ENCODE measurements at regions not wholly inside any gene's neighbourhood (a gene's known extent, or its start where the extent isn't known, plus 50 kb on each side); places are given as distances from the start of the nearest gene placed in this dataset.
"Not testable (repeated sequence)": the region's sequence is repeated elsewhere in the genome, so short reads cannot be mapped to it uniquely, and the experiment has no call there.

DNA sequence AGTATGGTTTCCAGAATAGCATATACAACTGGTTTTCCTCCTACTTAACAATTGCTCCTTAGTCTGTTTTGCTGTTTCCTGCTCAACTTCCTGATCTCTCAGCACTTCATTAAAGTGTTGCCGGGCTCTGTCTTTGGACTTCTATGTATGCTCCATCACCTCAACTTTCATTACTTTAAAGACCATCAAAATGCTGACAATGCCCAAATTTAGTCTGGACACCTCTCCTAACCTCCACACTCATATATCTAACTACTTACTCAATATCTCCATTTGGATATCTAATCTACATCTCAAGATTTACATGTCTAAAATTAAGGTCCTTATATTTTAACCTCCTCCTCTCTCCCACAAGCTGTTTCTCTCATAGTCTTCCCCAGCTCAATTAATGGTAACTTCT is 54.4 kb upstream of the LGR5 start:
- no peak for FAIRE-seq
- DNase-seq (ENCODE audit: low spot score): no peak

DNA sequence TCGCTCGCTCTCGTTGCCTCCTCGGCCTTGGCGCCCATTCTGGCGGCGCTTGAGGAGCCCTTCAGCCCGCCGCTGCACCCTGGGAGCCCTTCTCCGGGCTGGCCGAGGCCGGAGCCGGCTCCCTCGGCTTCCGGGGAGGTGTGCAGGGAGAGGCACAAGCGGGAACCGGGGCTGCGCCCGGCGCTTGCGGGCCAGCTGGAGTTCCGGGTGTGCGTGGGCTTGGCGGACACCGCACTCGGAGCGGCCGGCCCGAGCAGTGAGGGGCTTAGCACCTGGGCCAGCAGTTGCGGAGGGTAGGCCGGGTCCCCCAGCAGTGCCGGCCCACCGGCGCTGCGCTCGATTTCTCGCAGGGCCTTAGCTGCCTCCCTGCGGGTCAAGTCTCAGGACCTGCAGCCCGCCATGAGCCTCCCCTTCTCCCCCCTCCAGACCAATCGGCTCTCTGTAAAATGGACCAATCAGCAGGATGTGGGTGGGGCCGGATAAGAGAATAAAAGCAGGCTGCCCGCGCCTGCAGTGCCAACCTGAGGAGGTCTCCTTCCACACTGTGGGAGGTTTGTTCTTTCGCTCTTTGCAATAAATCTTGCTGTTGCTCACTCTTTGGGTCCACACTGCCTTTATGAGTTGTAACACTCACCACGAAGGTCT is 62.8 kb upstream of the LGR5 start:
- DNase-seq (ENCODE audit: low spot score); FAIRE-seq: not testable (repeated sequence)

DNA sequence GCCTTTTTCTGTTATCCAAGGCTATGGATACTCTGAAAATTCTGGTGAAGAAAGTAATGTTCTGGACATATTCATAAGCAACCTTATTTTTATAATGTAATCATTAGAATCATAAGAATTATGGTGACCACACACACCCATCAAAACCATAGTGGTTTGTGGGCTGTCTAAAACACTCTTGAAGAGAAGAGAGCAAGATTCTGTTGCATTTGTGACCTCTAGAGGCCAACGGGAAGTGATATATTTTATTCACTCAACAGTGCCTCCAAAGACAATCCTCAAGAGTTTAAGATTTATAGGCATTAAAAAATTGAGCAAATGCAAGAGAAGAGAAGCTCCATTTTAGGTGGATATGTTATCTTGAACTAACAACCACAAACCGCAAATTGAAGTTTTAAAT is 68.5 kb upstream of the LGR5 start:
- FAIRE-seq (no peak), DNase-seq (ENCODE audit: low spot score) (no peak)

DNA sequence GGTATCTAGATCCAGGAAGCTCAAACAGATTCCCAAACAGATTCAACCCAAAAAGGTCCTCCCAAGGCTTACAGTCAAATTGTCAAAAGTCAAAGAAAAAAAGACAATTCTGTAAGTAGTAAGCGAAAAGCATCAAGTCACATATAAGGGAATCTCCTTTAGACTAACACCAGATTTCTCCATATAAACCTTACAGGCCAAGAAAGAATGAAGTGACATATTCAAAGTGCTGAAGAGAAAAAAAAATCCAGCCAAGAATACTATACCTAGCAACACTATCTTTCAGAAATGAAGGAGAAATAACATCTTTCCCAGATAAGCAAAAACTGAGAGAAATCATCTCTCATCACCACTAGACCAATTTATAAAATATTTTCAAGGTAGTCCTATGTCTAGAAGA is 79.6 kb upstream of the LGR5 start:
- FAIRE-seq: no peak
- DNase-seq (ENCODE audit: low spot score): no peak

- DNase-seq (ENCODE audit: low spot score) (no peak), FAIRE-seq (no peak)
Measured at GRCh38 chr12:71356569-71356968, 83.0 kb upstream of the LGR5 start.

GRCh38 chr12:71354871-71355270 is 84.7 kb upstream of the LGR5 start:
- DNase-seq (ENCODE audit: low spot score) (no peak), FAIRE-seq (no peak)

DNA sequence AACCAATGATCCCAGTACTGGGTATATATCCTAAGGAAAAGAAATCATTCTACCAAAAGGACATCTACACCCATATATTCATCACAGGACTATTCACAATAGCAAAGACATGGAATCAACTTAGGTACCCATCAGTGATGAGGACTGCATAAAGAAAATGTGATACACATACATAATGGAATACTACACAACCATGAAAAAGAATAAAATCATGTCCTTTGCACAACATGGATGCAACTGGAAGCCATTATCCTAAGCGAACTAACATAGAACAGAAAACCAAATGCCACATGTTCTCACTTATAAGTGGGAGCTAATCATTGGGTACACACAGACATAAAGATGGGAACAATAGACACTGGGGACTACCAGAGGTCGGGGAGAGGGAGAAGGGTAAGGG is 86.0 kb upstream of the LGR5 start:
- DNase-seq (ENCODE audit: low spot score) (no peak), FAIRE-seq (no peak)

GRCh38 chr12:71349950-71350349 is 89.6 kb upstream of the LGR5 start:
- FAIRE-seq: no peak
- DNase-seq (ENCODE audit: low spot score): no peak

- no peak for FAIRE-seq
- no peak for DNase-seq (ENCODE audit: low spot score)
Measured at GRCh38 chr12:71338933-71339332, 100.7 kb upstream of the LGR5 start.

DNA sequence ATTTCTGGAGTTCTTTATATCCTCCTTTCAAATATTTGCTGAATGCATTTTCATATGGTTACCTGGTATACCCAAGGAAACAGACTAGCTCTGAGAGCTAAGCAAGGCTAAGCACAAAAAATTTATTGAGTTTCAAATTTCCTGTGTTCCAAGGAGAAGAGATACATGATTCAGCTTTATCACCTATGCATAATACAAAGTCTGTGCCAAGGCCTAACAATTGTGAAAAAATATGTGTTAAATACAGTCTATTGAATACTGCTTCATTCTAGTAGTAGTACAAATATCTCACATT is 103.7 kb upstream of the LGR5 start:
- FAIRE-seq (no peak), DNase-seq (ENCODE audit: low spot score) (no peak)

DNA sequence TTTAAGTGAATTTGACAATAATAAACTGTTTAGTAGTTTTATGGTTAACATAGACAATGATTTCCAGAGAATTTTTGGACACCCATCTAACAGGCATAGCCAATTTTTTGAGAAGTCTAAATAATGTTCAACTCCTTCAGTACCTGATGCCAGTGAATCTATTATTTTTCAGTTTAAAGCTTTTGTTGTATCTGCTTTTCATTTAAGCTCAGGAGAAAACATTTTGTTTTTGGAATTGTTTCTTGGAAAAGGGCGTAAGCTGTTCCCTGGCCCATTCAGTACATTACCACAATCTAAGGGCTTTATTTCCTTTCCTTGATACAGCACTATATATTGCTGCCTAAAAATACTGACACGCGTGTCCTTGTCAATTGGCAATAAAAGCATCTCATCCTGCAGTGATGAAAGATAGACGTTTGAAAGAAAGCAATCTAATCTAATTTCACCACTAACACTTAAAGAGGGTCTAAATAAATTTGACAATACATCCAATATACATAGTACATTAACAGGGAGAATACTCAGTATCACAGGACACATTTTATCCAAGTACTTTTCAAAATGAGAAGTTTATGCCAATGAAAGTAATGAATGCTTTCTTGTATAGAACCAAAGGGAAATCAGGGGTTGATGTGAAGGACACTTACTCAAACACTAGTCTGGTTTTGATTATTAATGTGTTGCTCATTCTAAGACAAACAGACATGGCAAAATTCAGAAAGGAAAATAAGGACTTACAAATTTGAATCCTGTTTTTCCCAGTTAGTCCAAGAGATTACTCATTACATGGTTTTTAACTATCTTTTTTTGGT is 104.2 kb upstream of the LGR5 start:
- FAIRE-seq (no peak), DNase-seq (ENCODE audit: low spot score) (no peak)

DNA sequence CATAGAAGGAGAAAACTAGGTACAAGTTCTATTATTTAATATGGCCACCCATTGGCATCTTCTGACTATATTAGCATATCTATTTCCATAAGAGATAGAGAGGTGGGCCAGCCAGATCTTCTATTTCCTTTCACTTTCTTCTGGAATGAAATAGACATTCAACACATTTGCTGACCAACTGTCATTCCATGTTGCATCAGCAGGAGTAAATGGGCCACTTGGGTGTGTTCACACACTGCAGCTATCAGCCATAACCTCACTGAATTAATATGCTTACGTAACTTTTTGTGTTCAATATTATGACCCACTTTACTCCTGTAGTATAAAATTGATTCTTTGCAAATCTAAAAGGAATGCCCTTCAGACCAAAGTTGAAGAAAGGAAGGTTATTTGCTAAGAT is 106.2 kb upstream of the LGR5 start:
- no peak for DNase-seq (ENCODE audit: low spot score)
- FAIRE-seq: no peak

DNA sequence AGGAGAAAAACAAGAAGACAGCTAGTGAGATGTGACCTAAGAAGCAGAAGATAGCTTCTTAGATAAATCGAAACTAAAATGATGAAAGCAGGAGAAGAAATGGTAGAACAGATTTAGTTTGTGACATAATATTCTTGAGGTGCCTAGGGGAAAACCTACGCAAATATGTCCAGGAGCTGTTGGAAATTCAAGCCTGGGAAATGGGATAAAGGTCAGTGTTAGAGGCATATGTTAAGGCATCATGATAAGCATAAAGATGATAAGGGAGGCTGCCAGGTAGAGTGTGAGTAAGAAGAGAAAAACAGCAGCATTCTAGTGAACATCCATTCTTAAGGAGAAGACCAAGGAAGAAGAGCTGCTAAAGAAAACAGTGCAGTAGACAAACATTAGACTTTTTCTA is 109.6 kb upstream of the LGR5 start:
- DNase-seq (ENCODE audit: low spot score) (no peak), FAIRE-seq (no peak)

GRCh38 chr12:71321531-71321930 is 118.1 kb upstream of the LGR5 start:
- FAIRE-seq: no peak
- DNase-seq (ENCODE audit: low spot score): no peak

DNA sequence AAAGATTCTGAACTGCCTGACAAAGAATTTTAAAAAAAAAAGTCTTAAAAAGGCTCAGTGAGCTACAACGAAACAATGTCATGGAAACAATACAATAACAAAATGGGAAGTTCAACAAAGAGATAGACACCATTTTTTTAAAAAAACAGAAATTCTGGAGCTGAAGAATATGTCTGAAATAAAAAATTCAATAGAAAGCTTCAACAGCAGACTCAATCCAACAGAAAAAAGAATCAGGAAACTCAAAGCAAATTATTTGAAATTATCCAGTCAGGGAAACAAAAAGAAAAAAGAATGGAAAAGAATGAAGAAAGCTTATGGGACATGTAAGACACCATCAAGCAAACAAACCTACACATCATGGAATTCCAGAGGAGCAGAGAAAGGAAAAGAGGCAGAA is 118.5 kb upstream of the LGR5 start:
- DNase-seq (ENCODE audit: low spot score) (no peak), FAIRE-seq (no peak)

- no peak for FAIRE-seq
- no peak for DNase-seq (ENCODE audit: low spot score)
Measured at GRCh38 chr12:71315328-71315985, 124.1 kb upstream of the LGR5 start.

DNA sequence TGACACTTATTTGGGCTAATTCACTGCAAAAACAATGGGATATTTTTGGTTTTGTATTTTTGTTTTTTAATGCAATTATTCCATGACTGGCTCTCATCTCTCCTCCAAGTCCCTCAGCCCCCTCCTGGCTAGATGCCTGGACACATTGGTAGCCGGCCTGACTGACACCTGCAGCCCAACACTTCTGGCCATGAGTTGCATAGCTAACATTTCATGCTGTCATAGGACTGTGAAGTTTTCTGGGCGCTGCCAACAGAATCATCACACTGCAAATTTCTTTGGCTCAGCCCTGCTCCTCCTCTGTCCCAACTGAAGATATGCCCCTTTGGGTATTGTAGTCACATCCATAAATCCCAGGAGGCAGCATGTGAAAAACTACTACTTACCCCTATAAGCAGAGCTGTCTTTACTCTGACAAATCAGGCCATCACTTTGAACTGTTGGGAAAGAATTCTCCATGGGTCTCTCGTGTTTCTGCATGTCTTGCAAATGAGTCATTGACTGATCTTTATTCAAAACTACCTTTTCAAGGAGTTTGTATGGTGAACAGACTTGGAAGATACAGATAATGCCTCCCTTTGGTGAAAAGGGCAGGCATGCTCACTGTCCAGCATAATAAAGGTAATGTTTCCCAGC is 126.7 kb upstream of the LGR5 start:
- DNase-seq (ENCODE audit: low spot score) (no peak), FAIRE-seq (no peak)

- DNase-seq (ENCODE audit: low spot score); FAIRE-seq: not testable (repeated sequence)
Measured at GRCh38 chr12:71311611-71312010, 128.0 kb upstream of the LGR5 start.

DNA sequence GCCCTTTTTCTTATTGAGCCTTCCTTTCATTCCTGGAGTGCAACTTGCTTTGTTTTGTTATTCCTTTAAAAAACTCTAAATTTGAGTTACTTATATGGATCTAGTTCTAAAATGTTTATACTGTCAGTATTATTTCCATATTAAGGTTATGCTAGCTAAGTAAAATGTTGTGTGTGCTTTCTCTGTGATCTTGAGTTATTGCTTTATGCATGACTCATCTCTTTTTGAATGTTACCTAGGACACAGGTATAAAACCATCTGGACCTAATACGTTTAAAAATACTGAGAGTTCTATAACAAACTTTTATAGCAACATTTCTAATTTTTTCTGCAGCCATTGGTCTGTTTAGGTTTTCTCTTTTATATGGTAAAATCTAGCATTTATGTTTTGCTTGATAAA is 132.8 kb upstream of the LGR5 start:
- FAIRE-seq (no peak), DNase-seq (ENCODE audit: low spot score) (no peak)

DNA sequence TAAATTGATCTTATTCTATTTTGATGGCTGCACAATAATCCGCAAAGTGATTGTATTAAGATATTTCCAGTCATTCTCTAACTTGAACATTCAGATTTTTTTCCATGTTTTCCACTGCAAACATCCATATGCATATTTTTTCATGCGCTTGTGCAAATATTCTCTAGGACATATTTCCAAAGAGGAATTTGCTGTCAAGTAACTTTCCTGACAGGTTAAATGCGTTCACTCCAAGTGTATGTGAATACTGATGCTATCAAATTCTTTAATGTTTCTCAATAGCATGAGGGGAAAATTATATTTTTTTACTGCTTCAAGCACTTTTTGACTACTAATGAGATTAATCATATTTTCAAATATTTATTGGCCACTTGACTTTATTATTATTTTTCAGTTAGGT is 135.3 kb upstream of the LGR5 start:
- DNase-seq (ENCODE audit: low spot score) (no peak), FAIRE-seq (no peak)

DNA sequence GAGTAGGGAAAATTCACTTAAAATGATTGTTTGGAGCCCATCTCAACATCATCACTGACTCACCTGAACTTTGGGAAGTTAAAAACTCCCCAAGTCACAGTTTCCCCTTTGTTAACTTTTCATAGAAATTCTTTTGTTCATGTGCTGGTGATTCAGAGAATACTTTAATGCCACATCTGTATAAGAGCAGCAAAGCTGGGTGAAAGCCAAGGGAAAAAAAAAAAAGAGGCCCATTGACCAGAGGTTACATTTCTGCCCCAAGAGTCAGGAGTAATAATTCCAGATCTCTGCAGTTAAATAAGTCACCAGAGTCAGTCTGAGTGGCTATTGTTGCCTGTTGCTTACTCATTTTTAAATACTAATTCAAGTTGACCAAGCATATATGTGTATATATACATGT is 136.4 kb upstream of the LGR5 start:
- DNase-seq (ENCODE audit: low spot score) (no peak), FAIRE-seq (no peak)
